ENCODE measurements at regions not wholly inside any gene's neighbourhood (a gene's known extent, or its start where the extent isn't known, plus 50 kb on each side); places are given as distances from the start of the nearest gene placed in this dataset.

DNA sequence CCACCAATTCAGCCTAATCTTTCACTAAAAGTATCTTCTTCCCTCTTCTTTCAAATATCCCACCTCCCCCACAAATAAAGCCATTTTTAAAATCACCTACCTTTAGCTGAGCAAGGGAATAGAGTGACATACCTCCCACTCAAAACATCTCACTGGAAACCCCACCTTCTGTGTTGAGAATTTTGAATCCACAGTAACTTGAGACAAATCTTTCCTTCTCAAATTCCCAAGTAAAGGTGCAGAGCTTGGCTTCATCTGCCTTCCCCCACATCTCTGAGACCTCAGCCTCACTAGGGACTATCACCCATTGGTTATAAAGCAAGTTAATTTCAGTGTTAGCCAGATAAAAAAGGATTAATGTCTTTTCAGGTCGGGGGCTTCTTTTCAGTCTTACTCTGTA lies 180.4 kb downstream of the INO80D start:
- intact Hi-C loops (cut with DNase I, micrococcal nuclease): no loop called here

DNA sequence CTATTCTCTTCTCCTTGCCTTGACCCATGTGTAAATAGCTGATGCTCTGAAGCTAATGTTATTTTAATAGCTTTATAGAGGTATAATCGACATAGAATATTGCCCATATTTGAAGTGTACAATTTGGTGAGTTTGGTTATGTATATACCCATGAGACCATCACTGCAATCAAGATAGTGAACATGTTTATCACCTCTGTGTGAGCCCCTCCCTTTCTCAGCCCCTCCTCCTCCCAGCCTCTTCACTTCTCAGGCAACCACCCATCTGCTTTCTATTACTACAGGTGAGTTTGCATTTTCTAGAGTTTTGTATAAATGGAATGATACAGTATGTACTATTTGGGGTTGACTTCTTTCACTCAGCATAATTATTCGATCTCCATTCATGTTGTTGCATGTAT lies 181.1 kb downstream of the INO80D start:
- peak; percentile 1 for ATAC-seq
- peaks cover 33% of the 10 kb centered on the region for H3K4me1 ChIP-seq (ENCODE audit: low read depth)
- TF ChIP-seq, protein P1, sequence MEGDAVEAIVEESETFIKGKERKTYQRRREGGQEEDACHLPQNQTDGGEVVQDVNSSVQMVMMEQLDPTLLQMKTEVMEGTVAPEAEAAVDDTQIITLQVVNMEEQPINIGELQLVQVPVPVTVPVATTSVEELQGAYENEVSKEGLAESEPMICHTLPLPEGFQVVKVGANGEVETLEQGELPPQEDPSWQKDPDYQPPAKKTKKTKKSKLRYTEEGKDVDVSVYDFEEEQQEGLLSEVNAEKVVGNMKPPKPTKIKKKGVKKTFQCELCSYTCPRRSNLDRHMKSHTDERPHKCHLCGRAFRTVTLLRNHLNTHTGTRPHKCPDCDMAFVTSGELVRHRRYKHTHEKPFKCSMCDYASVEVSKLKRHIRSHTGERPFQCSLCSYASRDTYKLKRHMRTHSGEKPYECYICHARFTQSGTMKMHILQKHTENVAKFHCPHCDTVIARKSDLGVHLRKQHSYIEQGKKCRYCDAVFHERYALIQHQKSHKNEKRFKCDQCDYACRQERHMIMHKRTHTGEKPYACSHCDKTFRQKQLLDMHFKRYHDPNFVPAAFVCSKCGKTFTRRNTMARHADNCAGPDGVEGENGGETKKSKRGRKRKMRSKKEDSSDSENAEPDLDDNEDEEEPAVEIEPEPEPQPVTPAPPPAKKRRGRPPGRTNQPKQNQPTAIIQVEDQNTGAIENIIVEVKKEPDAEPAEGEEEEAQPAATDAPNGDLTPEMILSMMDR (IDR thresholded peaks at IDR 0.05): no peak

More for the DNA sequence above, 180.4 kb downstream of the INO80D start:
- ATAC-seq (no peak), DNase-seq (no peak)
- Histone ChIP-seq H3K4me1 (ENCODE audit: low read depth) (peaks cover 33% of the 10 kb centered on the region), H3K4me3 (no peak overlapping the region), H3K36me3 (ENCODE audit: low read depth) (no peaks in the 10 kb centered on the region), H3K9me3 (no peaks in the 10 kb centered on the region)
- TF ChIP-seq, protein P1 (IDR thresholded peaks at IDR 0.05): no peak

DNA sequence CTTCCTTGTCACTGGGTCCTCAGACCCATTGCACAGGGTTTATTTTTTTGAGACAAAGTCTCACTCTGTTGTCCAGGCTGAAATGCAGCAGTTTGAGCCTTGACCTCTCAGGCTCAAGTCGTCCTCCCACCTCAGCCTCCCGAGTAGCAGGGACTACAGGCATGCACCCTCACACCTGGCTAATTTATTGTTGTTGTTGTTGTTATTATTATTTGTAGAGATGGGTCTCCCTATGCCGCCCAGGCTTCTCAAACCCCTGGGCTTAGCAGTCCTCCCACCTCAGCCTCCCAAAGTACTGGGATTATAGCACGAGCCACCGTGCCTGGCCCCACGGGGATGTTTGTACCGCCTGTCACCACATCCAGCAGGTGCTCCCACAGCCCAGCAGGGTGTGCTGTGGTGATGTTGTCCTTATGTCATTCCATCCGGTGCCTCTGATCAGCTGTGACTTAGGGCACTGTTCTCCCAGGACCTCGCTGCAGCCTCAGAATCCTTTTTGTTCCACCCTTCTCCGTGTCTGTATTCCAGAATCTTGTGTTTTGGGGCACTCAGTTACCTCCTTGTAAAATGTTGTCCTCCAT lies 182.3 kb downstream of the INO80D start:
- TF ChIP-seq, protein P1 (IDR thresholded peaks at IDR 0.05): no peak
- Histone ChIP-seq H3K4me3 (no peak overlapping the region), H3K36me3 (ENCODE audit: low read depth) (no peaks in the 10 kb centered on the region), H3K4me1 (ENCODE audit: low read depth) (peaks cover 30% of the 10 kb centered on the region), H3K9me3 (no peaks in the 10 kb centered on the region)
- intact Hi-C loops (cut with DNase I, micrococcal nuclease): no loop called here
- DNase-seq (peak; percentile 64 to 79 (median 76)), ATAC-seq (peak; percentile 87)

More for the DNA sequence above, 181.1 kb downstream of the INO80D start:
- no peaks in the 10 kb centered on the region for H3K36me3 ChIP-seq (ENCODE audit: low read depth)
- intact Hi-C loops (cut with DNase I, micrococcal nuclease): no loop called here
- DNase-seq: peak in 1 of 3 donors; percentile 71
- no peaks in the 10 kb centered on the region for H3K9me3 ChIP-seq
- H3K4me3 ChIP-seq: no peak overlapping the region

DNA sequence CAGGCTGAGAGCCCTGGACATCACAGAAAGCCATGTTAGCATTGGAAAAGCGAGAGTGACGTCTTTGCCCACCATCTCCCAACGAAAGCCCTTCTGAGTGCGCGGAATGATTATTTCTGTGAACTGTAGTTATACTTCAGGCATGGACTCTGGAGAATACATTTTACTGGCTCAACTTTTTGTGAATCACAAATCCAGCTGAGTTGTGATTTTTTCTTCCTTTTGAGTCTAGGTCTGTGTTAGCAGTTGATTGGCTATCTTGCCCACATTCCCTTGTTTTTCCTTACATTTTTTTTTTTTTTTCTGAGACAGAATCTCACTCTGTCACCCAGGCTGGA lies 183.1 kb downstream of the INO80D start:
- no peaks in the 10 kb centered on the region for H3K9me3 ChIP-seq
- peaks cover 23% of the 10 kb centered on the region for H3K4me1 ChIP-seq (ENCODE audit: low read depth)
- DNase-seq (no peak), ATAC-seq (no peak)
- intact Hi-C loops (cut with DNase I, micrococcal nuclease): no loop called here
- no peak overlapping the region for H3K4me3 ChIP-seq
- H3K36me3 ChIP-seq (ENCODE audit: low read depth): no peaks in the 10 kb centered on the region
- TF ChIP-seq, protein P1 (IDR thresholded peaks at IDR 0.05): no peak

DNA sequence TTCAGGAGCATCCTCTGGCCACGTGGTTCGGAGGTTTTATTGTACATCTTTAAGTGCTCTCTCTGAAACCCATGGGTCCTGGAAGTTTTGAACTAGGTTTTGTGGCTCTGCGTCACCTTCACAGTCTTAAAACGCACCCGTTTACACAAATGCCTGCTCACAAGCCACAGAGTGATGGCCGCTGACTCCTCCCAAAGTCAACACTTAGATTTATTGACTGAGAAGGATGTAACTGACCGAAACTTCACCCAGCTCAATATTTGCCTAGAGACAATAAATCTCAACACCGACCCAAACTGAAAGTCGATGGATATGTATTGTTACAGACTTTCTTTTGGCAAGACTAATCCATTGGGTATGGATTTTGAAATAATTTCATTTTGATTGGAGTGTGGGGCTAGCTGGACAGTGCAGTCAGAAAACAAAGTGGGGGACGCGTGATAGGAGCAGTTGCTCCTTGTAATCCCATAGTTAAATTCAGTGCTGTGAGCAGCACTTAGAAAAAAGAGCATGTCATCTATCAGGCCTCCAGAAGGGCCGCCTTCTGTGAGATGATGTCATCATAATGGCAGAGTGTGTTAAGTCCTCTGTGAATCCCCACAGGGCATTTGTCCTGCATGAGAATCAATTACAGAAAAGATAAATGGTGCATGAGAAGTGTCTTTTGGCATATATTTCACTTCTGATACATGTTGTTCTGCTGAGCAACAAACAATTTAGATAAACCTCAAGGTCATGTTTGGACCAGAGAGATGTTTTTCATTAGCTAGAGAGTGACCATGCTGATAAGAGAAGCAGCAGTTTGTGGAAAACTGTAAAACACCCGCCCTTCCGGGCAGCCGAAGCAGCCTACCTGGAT lies 183.7 kb downstream of the INO80D start:
- ATAC-seq: peak; percentile 88
- intact Hi-C loops (cut with DNase I, micrococcal nuclease): no loop called here

More for the DNA sequence above, 183.7 kb downstream of the INO80D start:
- peaks cover 23% of the 10 kb centered on the region for H3K4me1 ChIP-seq (ENCODE audit: low read depth)
- H3K9me3 ChIP-seq: no peaks in the 10 kb centered on the region
- no peak overlapping the region for H3K4me3 ChIP-seq
- TF ChIP-seq, protein P1 (IDR thresholded peaks at IDR 0.05): no peak
- no peaks in the 10 kb centered on the region for H3K36me3 ChIP-seq (ENCODE audit: low read depth)
- peak in 2 of 3 donors; percentile 53 to 77 for DNase-seq
